ENCODE measurements at regions not wholly inside any gene's neighbourhood (a gene's known extent, or its start where the extent isn't known, plus 50 kb on each side); places are given as distances from the start of the nearest gene placed in this dataset.
"Not testable (repeated sequence)": the region's sequence is repeated elsewhere in the genome, so short reads cannot be mapped to it uniquely, and the experiment has no call there.

DNA sequence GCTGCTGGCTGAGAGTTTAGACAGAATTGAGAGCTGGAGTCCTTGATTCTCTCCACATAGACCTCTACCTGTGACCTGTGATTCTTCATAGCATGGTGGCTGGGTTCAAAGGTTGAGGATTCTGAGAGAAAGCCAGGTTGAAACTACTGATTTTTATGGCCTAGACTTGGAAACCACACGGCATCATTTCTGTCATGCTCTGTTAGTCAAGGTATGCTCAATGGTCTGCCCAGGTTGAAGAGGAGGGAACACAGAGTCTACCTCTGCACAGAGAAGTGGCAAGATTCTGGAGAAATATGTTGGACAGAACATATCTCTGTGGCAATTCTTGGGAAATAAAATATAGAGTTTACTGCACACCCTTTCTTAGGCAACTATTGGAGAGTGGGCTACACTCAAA is 57.2 kb upstream of the CXorf66 start:
- SMC1A ChIA-PET (ENCODE audit: uncharacterized antibody, unreplicated experiment) = no interaction called here
- Histone ChIP-seq H3K36me3 (ENCODE audit: control insufficient read depth in 2 of 2, insufficient read depth in 2 of 2, low read length in 1 of 2) (no peaks in the 10 kb centered on the region), H3K4me3 (no peak overlapping the region), H3K27ac (ENCODE audit: control insufficient read depth, insufficient read depth) (no peak overlapping the region), H2AFZ (ENCODE audit: control insufficient read depth, low read depth, low read length) (no peak overlapping the region), H3K9ac (ENCODE audit: control insufficient read depth, insufficient read depth, low read length) (no peak overlapping the region), H3K27me3 (replicated peaks in 1 of 2; ENCODE audit: control insufficient read depth in 2 of 2, insufficient read depth in 2 of 2, low read length in 1 of 2) (no peaks in the 10 kb centered on the region), H3K4me2 (ENCODE audit: control insufficient read depth, insufficient read depth) (no peak overlapping the region), H4K20me1 (ENCODE audit: control insufficient read depth, insufficient read depth) (no peaks in the 10 kb centered on the region), H3K4me1 (ENCODE audit: control insufficient read depth, insufficient read depth, low read length) (no peaks in the 10 kb centered on the region), H3K9me3 (replicated peaks; ENCODE audit: control insufficient read depth, insufficient read depth, low read length) (no peaks in the 10 kb centered on the region), H3K79me2 (ENCODE audit: control insufficient read depth, insufficient read depth, low read length) (no peaks in the 10 kb centered on the region)
- WGBS (ENCODE audit: insufficient coverage, insufficient replicate concordance, low lambda C conversion rate, missing lambda C conversion rate) = 28% methylated on average over 1 of the region's 1 CpG
- POLR2A ChIA-PET = no interaction called here
- no peak for DNase-seq (ENCODE audit: low read depth, low spot score)
- BruUV-seq (replicated peaks) = no TSS peak
- TF ChIP-seq MTA3 (IDR thresholded peaks at IDR 0.05; ENCODE audit: borderline replicate concordance, low read length) (no peak), SREBF2 (IDR thresholded peaks at IDR 0.05; ENCODE audit: low read length) (no peak), RAD51 (IDR thresholded peaks at IDR 0.05) (no peak), KDM1A (IDR thresholded peaks at IDR 0.05; ENCODE audit: borderline replicate concordance) (no peak), STAT3 (IDR thresholded peaks at IDR 0.05; ENCODE audit: low read depth, low read length) (no peak), SPI1 (IDR thresholded peaks at IDR 0.05; ENCODE audit: borderline replicate concordance, insufficient read depth, low read depth, low read length) (no peak), ZSCAN29 (IDR thresholded peaks at IDR 0.05) (no peak), CEBPB (IDR thresholded peaks at IDR 0.05; ENCODE audit: borderline replicate concordance in 1 of 2, low read depth in 2 of 2, low read length in 2 of 2) (no peak), CHD2 (IDR thresholded peaks at IDR 0.05; ENCODE audit: borderline replicate concordance, low read depth, low read length) (no peak)
- TF ChIP-seq, protein P1, sequence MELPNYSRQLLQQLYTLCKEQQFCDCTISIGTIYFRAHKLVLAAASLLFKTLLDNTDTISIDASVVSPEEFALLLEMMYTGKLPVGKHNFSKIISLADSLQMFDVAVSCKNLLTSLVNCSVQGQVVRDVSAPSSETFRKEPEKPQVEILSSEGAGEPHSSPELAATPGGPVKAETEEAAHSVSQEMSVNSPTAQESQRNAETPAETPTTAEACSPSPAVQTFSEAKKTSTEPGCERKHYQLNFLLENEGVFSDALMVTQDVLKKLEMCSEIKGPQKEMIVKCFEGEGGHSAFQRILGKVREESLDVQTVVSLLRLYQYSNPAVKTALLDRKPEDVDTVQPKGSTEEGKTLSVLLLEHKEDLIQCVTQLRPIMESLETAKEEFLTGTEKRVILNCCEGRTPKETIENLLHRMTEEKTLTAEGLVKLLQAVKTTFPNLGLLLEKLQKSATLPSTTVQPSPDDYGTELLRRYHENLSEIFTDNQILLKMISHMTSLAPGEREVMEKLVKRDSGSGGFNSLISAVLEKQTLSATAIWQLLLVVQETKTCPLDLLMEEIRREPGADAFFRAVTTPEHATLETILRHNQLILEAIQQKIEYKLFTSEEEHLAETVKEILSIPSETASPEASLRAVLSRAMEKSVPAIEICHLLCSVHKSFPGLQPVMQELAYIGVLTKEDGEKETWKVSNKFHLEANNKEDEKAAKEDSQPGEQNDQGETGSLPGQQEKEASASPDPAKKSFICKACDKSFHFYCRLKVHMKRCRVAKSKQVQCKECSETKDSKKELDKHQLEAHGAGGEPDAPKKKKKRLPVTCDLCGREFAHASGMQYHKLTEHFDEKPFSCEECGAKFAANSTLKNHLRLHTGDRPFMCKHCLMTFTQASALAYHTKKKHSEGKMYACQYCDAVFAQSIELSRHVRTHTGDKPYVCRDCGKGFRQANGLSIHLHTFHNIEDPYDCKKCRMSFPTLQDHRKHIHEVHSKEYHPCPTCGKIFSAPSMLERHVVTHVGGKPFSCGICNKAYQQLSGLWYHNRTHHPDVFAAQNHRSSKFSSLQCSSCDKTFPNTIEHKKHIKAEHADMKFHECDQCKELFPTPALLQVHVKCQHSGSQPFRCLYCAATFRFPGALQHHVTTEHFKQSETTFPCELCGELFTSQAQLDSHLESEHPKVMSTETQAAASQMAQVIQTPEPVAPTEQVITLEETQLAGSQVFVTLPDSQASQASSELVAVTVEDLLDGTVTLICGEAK (IDR thresholded peaks at IDR 0.05; ENCODE audit: borderline replicate concordance) = no peak
- TF ChIP-seq, protein P2, sequence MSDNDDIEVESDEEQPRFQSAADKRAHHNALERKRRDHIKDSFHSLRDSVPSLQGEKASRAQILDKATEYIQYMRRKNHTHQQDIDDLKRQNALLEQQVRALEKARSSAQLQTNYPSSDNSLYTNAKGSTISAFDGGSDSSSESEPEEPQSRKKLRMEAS (IDR thresholded peaks at IDR 0.05; ENCODE audit: low read depth, low read length) = no peak
- no peak for ATAC-seq
- RAD21 ChIA-PET (ENCODE audit: unreplicated experiment) = no interaction called here
- in situ Hi-C loops (cut with MboI) (no loop called here), intact Hi-C loops (cut with micrococcal nuclease; ENCODE audit: unreplicated experiment) (no loop called here)
- CTCF ChIA-PET = no interaction called here
- no peak for FAIRE-seq

DNA sequence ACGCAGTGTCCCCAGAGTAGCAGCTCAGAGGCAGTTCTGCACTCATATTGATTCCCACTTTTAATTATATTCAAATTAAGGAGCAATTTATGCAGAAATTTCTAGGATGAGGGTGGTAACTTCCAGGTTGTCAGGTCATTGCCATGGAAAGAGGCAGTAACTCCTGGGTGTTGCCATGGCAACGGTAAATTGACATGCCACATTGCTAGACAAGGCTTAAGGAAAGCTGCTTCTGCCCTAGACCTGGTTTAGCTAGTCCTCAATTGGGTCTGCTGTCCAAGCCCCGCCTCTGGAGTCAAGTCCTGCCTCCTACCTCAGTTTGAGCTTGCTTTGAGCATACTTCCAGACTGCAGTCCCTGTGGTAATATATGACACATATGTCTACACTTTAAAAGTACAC is 53.8 kb upstream of the CXorf66 start:
- H2AFZ ChIP-seq (ENCODE audit: control insufficient read depth, low read depth, low read length); H3K4me3 ChIP-seq; H3K9ac ChIP-seq (ENCODE audit: control insufficient read depth, insufficient read depth, low read length); CTCF ChIA-PET; SMC1A ChIA-PET (ENCODE audit: uncharacterized antibody, unreplicated experiment); H4K20me1 ChIP-seq (ENCODE audit: control insufficient read depth, insufficient read depth); BruUV-seq (replicated peaks); H3K27me3 ChIP-seq (replicated peaks in 1 of 2; ENCODE audit: control insufficient read depth in 2 of 2, insufficient read depth in 2 of 2, low read length in 1 of 2); H3K4me1 ChIP-seq (ENCODE audit: control insufficient read depth, insufficient read depth, low read length); H3K36me3 ChIP-seq (ENCODE audit: control insufficient read depth in 2 of 2, insufficient read depth in 2 of 2, low read length in 1 of 2); H3K27ac ChIP-seq (ENCODE audit: control insufficient read depth, insufficient read depth); POLR2A ChIA-PET; H3K79me2 ChIP-seq (ENCODE audit: control insufficient read depth, insufficient read depth, low read length); in situ Hi-C loops (cut with MboI); RAD21 ChIA-PET (ENCODE audit: unreplicated experiment); ATAC-seq; H3K9me3 ChIP-seq (replicated peaks; ENCODE audit: control insufficient read depth, insufficient read depth, low read length); H3K4me2 ChIP-seq (ENCODE audit: control insufficient read depth, insufficient read depth); DNase-seq (ENCODE audit: low read depth, low spot score): not testable (repeated sequence)
- 0% methylated on average over 1 of the region's 3 CpGs for WGBS (ENCODE audit: insufficient coverage, insufficient replicate concordance, low lambda C conversion rate, missing lambda C conversion rate)
- peak; percentile 35 for FAIRE-seq
- intact Hi-C loops (cut with micrococcal nuclease; ENCODE audit: unreplicated experiment) = loop anchor here (5.0 kb wide), 1 partner anchor 198 kb away; no protein-coding TSS in a partner anchor
